Progenitor cell of endocrine pancreas (in vitro differentiated cells): ENCODE measurements at regions not wholly inside any gene's neighbourhood (a gene's known extent, or its start where the extent isn't known, plus 50 kb on each side); places are given as distances from the start of the nearest gene placed in this dataset.

Experiments used
- DNase-seq: peaks from one replicate; pipeline ENCODE4 v3.0.0; 2021; ENCODE audit warnings: low spot score; ENCODE audit not compliant: unreplicated experiment
- H3K27ac Mint-ChIP-seq: 2 replicates; pipeline ENCODE4 v1.8.0; 2021; ENCODE audit warnings: mild to moderate bottlenecking, moderate library complexity, mixed read lengths
- H3K27me3 Mint-ChIP-seq: 2 replicates; pipeline ENCODE4 v1.8.0; 2021; ENCODE audit warnings: mixed read lengths
- H3K36me3 Mint-ChIP-seq: 2 replicates; pipeline ENCODE4 v1.8.0; 2022; ENCODE audit warnings: mixed read lengths; ENCODE audit not compliant: insufficient read depth
- H3K4me1 Mint-ChIP-seq: 2 replicates; pipeline ENCODE4 v1.8.0; 2021; ENCODE audit warnings: low read depth, mixed read lengths
- H3K4me3 Mint-ChIP-seq: 2 replicates; pipeline ENCODE4 v1.8.0; 2021; ENCODE audit warnings: low read depth, mild to moderate bottlenecking, moderate library complexity, mixed read lengths
- H3K9me3 Mint-ChIP-seq: 2 replicates; pipeline ENCODE4 v1.8.0; 2021; ENCODE audit warnings: low read depth, mixed read lengths
- TF ChIP-seq, protein P1 (sequence below): fragments of 200-600 bp; sonication (generic); IDR thresholded peaks from one replicate; pipeline ENCODE4 v1.5.0; 2021; ENCODE audit warnings: antibody characterized with exemption, mild to moderate bottlenecking; ENCODE audit not compliant: unreplicated experiment

DNA sequence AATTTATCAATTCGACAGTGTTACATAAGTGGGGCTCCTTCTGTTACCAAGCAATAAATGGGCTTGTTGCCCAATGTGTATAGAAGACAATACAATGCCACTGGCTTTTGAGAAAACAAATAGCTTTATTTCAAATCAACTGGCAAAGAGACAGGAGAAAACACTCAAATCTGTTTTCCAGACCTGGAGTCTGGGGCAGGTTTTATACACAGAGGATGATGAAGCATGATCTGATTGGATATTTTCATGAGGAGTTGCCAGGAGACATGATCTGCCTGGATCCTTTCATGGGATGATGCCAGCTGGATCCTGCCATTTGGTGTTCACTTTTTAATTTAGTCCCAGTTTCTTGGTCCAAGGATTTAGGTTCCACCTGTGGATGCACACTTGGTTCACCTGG lies 287.9 kb downstream of the CXXC4 start:
- Mint-ChIP-seq H3K36me3 (no peaks in the 10 kb centered on the region), H3K4me1 (peaks cover 5% of the 10 kb centered on the region), H3K27ac (no peak overlapping the region), H3K4me3 (no peak overlapping the region), H3K9me3 (peaks cover 6% of the 10 kb centered on the region), H3K27me3 (no peaks in the 10 kb centered on the region)
- no peak for DNase-seq
- TF ChIP-seq, protein P1, sequence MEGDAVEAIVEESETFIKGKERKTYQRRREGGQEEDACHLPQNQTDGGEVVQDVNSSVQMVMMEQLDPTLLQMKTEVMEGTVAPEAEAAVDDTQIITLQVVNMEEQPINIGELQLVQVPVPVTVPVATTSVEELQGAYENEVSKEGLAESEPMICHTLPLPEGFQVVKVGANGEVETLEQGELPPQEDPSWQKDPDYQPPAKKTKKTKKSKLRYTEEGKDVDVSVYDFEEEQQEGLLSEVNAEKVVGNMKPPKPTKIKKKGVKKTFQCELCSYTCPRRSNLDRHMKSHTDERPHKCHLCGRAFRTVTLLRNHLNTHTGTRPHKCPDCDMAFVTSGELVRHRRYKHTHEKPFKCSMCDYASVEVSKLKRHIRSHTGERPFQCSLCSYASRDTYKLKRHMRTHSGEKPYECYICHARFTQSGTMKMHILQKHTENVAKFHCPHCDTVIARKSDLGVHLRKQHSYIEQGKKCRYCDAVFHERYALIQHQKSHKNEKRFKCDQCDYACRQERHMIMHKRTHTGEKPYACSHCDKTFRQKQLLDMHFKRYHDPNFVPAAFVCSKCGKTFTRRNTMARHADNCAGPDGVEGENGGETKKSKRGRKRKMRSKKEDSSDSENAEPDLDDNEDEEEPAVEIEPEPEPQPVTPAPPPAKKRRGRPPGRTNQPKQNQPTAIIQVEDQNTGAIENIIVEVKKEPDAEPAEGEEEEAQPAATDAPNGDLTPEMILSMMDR = no peak

DNA sequence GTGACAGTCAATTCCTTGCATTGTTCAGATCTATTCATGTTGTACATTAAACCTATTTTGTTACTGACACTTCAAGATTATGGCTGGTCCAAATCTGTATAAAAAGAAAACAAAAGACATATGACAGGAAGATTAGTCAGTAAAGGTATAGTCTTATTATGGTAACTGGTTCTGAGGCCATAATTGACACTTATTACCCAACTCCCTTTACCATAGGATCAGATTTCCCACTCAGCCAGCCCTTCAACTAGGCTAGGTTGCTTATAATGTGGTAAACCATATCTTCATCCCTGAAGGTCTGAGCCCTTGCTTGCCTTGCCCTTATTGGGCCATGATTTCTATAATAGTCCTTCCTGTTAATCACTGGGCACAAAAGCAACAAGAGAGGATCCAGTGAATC lies 289.6 kb downstream of the CXXC4 start:
- Mint-ChIP-seq H3K36me3 (no peaks in the 10 kb centered on the region), H3K27me3 (no peaks in the 10 kb centered on the region), H3K4me1 (no peaks in the 10 kb centered on the region), H3K9me3 (peaks cover 6% of the 10 kb centered on the region), H3K27ac (no peak overlapping the region), H3K4me3 (no peak overlapping the region)
- DNase-seq = no peak
- TF ChIP-seq, protein P1 = no peak

DNA sequence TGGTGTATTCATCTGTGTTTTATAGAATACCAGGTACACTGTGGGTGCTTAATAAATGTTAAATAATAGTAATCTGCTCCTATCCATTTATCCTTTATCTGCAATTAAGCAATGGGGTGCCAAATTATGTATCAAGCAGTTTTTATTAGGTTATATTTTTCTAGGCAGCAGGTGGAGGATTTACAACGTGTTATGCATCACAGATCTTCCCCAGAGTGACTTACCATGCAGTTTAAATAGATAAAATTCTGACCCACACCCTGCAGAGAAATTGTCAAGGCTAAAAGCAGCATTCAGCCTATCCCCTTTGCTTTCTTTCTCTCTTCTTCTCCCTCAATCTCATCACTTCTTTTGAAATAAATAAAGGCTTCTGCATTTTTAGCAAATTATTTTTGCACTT lies 306.4 kb downstream of the CXXC4 start:
- DNase-seq = no peak
- Mint-ChIP-seq H3K4me1 (peaks cover 2% of the 10 kb centered on the region), H3K9me3 (no peaks in the 10 kb centered on the region), H3K36me3 (no peaks in the 10 kb centered on the region), H3K27me3 (no peaks in the 10 kb centered on the region), H3K27ac (no peak overlapping the region), H3K4me3 (no peak overlapping the region)
- TF ChIP-seq, protein P1 = no peak

DNA sequence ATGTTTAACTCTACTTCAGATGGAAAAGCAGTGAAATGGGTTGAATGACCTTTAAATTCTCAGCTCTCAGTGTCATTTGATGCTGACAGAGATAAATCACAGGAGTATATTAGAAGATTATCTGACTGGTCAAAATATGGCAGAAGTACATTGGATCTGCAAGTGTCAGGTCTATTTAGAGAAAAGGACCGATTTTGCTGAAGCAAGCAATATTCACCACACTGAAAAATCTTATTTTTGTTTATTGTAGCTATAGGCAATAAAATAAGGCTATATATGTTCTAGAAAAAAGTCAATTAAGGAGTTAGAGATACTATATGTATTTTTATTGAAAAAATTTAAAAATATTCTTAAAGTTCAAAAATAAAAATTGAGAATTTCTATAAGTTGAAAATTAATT lies 325.3 kb downstream of the CXXC4 start:
- TF ChIP-seq, protein P1 = no peak
- no peak overlapping the region for H3K27ac Mint-ChIP-seq
- H3K4me3 Mint-ChIP-seq = no peak overlapping the region
- H3K36me3 Mint-ChIP-seq = no peaks in the 10 kb centered on the region
- no peak for DNase-seq
- peaks cover 4% of the 10 kb centered on the region for H3K9me3 Mint-ChIP-seq
- no peaks in the 10 kb centered on the region for H3K27me3 Mint-ChIP-seq
- peaks cover 1% of the 10 kb centered on the region for H3K4me1 Mint-ChIP-seq

DNA sequence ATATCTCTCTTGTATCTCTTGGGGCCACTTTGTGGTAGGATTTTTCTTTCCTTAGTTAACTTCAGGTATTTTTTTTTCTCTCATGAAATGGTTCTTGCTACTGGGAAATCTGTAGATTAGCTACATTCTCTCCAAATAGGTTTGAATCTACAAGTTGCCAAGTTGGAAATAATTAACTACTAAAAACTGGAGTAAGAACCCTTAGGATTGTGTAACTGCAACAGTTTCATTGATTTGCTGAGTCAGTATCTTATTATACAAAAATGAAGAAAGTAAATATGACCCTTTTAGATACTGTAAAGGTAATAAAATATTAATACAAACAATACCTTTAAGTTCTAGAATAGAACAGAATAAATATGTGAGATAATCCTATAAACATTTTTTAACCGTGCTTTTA lies 327.9 kb downstream of the CXXC4 start:
- Mint-ChIP-seq H3K9me3 (peaks cover 4% of the 10 kb centered on the region), H3K4me1 (peaks cover 1% of the 10 kb centered on the region), H3K27ac (no peak overlapping the region), H3K36me3 (no peaks in the 10 kb centered on the region), H3K27me3 (no peaks in the 10 kb centered on the region), H3K4me3 (no peak overlapping the region)
- no peak for DNase-seq
- TF ChIP-seq, protein P1 = no peak
